Bone marrow (tissue), 2 donors: ENCODE measurements at regions not wholly inside any gene's neighbourhood (a gene's known extent, or its start where the extent isn't known, plus 50 kb on each side); places are given as distances from the start of the nearest gene placed in this dataset.

ENCODE experiments used
- DNase-seq, 2 donors: peaks; one replicate each; lab custom pipeline; 2025; lab: John Stamatoyannopoulos, UW

GRCh38 chr6:19736066-19736465 lies 101.1 kb upstream of the ID4 start:
- no peak for DNase-seq

- no peak for DNase-seq
Measured at GRCh38 chr6:19738010-19738409, 99.2 kb upstream of the ID4 start.

- DNase-seq, result no peak
Measured at GRCh38 chr6:19749722-19750121, 87.4 kb upstream of the ID4 start.

GRCh38 chr6:19752746-19753145 lies 84.4 kb upstream of the ID4 start:
- no peak for DNase-seq

- DNase-seq, result no peak
Measured at GRCh38 chr6:19753826-19754225, 83.3 kb upstream of the ID4 start.

GRCh38 chr6:19754686-19755085 lies 82.5 kb upstream of the ID4 start:
- no peak for DNase-seq

GRCh38 chr6:19755181-19755580 lies 82.0 kb upstream of the ID4 start:
- DNase-seq, result no peak

GRCh38 chr6:19757036-19757435 lies 80.1 kb upstream of the ID4 start:
- no peak for DNase-seq

- no peak for DNase-seq
Measured at GRCh38 chr6:19759117-19759880, 77.9 kb upstream of the ID4 start.

- DNase-seq, result no peak
Measured at GRCh38 chr6:19761121-19761520, 76.0 kb upstream of the ID4 start.

GRCh38 chr6:19771753-19772336 lies 65.3 kb upstream of the ID4 start:
- DNase-seq, result no peak

GRCh38 chr6:19772891-19773290 lies 64.3 kb upstream of the ID4 start:
- DNase-seq, result no peak

GRCh38 chr6:19781269-19781668 lies 55.9 kb upstream of the ID4 start:
- DNase-seq, result no peak

GRCh38 chr6:19782588-19782987 lies 54.6 kb upstream of the ID4 start:
- DNase-seq, result no peak
